Type B pancreatic cell (in vitro differentiated cells): ENCODE measurements at regions not wholly inside any gene's neighbourhood (a gene's known extent, or its start where the extent isn't known, plus 50 kb on each side); places are given as distances from the start of the nearest gene placed in this dataset.
"Not testable (repeated sequence)": the region's sequence is repeated elsewhere in the genome, so short reads cannot be mapped to it uniquely, and the experiment has no call there.

Experiments
- DNase-seq: peaks from one replicate; pipeline ENCODE4 v3.0.0; 2021; ENCODE audit warnings: mixed read lengths; ENCODE audit not compliant: unreplicated experiment; ENCODE audit errors: extremely low spot score
- H3K27ac Mint-ChIP-seq: 2 replicates; pipeline ENCODE4 v1.8.0; 2021; ENCODE audit warnings: mild to moderate bottlenecking, mixed read lengths
- H3K27me3 Mint-ChIP-seq: 2 replicates; pipeline ENCODE4 v1.8.0; 2021; ENCODE audit warnings: mixed read lengths
- H3K36me3 Mint-ChIP-seq: 2 replicates; pipeline ENCODE4 v1.8.0; 2021; ENCODE audit warnings: mixed read lengths
- H3K4me1 Mint-ChIP-seq: one replicate; pipeline ENCODE4 v1.8.0; 2021; ENCODE audit warnings: mixed read lengths; ENCODE audit not compliant: unreplicated experiment
- H3K4me3 Mint-ChIP-seq: 2 replicates; pipeline ENCODE4 v1.8.0; 2021; ENCODE audit warnings: mild to moderate bottlenecking, mixed read lengths
- H3K9me3 Mint-ChIP-seq: 2 replicates; pipeline ENCODE4 v1.8.0; 2021; ENCODE audit warnings: mixed read lengths
- CTCF ChIP-seq: fragments of 200-600 bp; sonication (generic); conservative IDR thresholded peaks from 2 replicates; pipeline ENCODE4 v1.5.0; 2021; ENCODE audit warnings: antibody characterized with exemption, mild to moderate bottlenecking

GRCh38 chr1:30133414-30134055, 589.9 kb downstream of the MATN1 start:
- TF ChIP-seq CTCF: no peak
- no peak overlapping the region for H3K4me3 Mint-ChIP-seq
- no peaks in the 10 kb centered on the region for H3K36me3 Mint-ChIP-seq
- no peak overlapping the region for H3K27ac Mint-ChIP-seq
- DNase-seq: no peak
- no peaks in the 10 kb centered on the region for H3K9me3 Mint-ChIP-seq
- H3K27me3 Mint-ChIP-seq: peaks cover 15% of the 10 kb centered on the region
- H3K4me1 Mint-ChIP-seq: peaks cover 12% of the 10 kb centered on the region

- no peak for TF ChIP-seq CTCF
- Mint-ChIP-seq H3K4me1 (peaks cover 12% of the 10 kb centered on the region), H3K27me3 (peaks cover 17% of the 10 kb centered on the region), H3K36me3 (no peaks in the 10 kb centered on the region), H3K9me3 (no peaks in the 10 kb centered on the region), H3K4me3 (no peak overlapping the region), H3K27ac (no peak overlapping the region)
- DNase-seq: no peak
These were observed 590.6 kb downstream of the MATN1 start for GRCh38 chr1:30132602-30133286.

- H3K4me3 Mint-ChIP-seq, DNase-seq, H3K9me3 Mint-ChIP-seq, H3K27ac Mint-ChIP-seq, H3K36me3 Mint-ChIP-seq: not testable (repeated sequence)
- peaks cover 21% of the 10 kb centered on the region for H3K27me3 Mint-ChIP-seq
- peaks cover 25% of the 10 kb centered on the region for H3K4me1 Mint-ChIP-seq
These were observed 592.8 kb downstream of the MATN1 start for GRCh38 chr1:30130566-30130965.

- TF ChIP-seq CTCF: no peak
- H3K27ac Mint-ChIP-seq: no peak overlapping the region
- no peaks in the 10 kb centered on the region for H3K36me3 Mint-ChIP-seq
- no peak for DNase-seq
- no peaks in the 10 kb centered on the region for H3K9me3 Mint-ChIP-seq
- no peak overlapping the region for H3K4me3 Mint-ChIP-seq
- H3K4me1 Mint-ChIP-seq: peaks cover 26% of the 10 kb centered on the region
- H3K27me3 Mint-ChIP-seq: peaks cover 21% of the 10 kb centered on the region
These were observed 593.3 kb downstream of the MATN1 start for GRCh38 chr1:30130099-30130498.

DNA sequence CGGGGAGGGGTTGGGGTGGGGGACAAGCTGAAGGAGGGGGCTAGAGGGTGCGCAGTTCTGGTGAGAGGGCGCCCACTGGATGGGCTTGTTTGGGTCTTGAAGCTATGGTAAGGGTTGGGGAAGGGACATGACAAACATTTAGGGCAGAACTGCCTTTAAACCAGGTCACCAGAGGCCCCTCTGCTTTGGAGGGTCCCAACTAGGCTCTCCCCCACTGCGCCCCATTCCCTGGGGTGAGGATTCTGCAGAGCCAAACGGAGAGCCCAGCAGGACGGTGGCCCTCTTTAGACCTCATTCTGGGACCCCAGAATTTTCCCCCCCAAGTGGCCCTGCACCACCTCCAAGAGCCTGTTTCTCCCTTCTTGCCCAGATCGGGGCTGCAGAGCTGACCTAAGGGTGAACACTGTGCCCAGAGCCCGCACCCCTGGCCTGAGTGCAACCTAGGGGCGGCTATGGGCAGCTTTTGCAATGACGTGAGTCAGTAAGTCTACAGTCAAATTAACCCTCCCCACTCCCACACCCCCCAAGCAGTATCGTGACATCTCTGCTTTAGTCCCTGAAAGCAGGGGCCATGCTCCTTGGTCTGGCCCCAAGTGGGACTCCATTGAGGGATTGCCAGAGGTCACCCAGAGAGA, 593.8 kb downstream of the MATN1 start:
- Mint-ChIP-seq H3K36me3 (no peaks in the 10 kb centered on the region), H3K4me1 (peaks cover 24% of the 10 kb centered on the region), H3K9me3 (no peaks in the 10 kb centered on the region), H3K27me3 (peaks cover 19% of the 10 kb centered on the region), H3K4me3 (no peak overlapping the region), H3K27ac (no peak overlapping the region)
- TF ChIP-seq CTCF: no peak
- no peak for DNase-seq

- Mint-ChIP-seq H3K9me3 (no peaks in the 10 kb centered on the region), H3K27me3 (peaks cover 18% of the 10 kb centered on the region), H3K27ac (no peak overlapping the region), H3K4me1 (peaks cover 23% of the 10 kb centered on the region), H3K4me3 (no peak overlapping the region), H3K36me3 (no peaks in the 10 kb centered on the region)
- no peak for TF ChIP-seq CTCF
- DNase-seq: no peak
These were observed 594.4 kb downstream of the MATN1 start for GRCh38 chr1:30129001-30129408.
